ENCODE measurements at regions not wholly inside any gene's neighbourhood (a gene's known extent, or its start where the extent isn't known, plus 50 kb on each side); places are given as distances from the start of the nearest gene placed in this dataset.

- TF ChIP-seq GATA3 (IDR thresholded peaks at IDR 0.05; ENCODE audit: low read depth, low read length) (no peak), GATA2 (IDR thresholded peaks at IDR 0.05; ENCODE audit: low read depth, low read length) (no peak)
Observed at GRCh38 chr20:11436113-11436905, 481.4 kb upstream of the BTBD3 start.

All from SH-SY5Y (cell line).